SK-N-MC (cell line): ENCODE measurements at regions not wholly inside any gene's neighbourhood (a gene's known extent, or its start where the extent isn't known, plus 50 kb on each side); places are given as distances from the start of the nearest gene placed in this dataset.

ENCODE experiments used
- EZH2 ChIP-seq: fragments of 200-600 bp; sonication (generic); IDR thresholded peaks from one replicate; pipeline ENCODE4 v1.6.1; 2017; ENCODE audit warnings: antibody characterized with exemption
- POLR2AphosphoS5 ChIP-seq: IDR thresholded peaks from 2 replicates; pipeline ENCODE4 v1.6.1; 2012; ENCODE audit warnings: mild to moderate bottlenecking, low read depth, low read length, borderline replicate concordance

DNA sequence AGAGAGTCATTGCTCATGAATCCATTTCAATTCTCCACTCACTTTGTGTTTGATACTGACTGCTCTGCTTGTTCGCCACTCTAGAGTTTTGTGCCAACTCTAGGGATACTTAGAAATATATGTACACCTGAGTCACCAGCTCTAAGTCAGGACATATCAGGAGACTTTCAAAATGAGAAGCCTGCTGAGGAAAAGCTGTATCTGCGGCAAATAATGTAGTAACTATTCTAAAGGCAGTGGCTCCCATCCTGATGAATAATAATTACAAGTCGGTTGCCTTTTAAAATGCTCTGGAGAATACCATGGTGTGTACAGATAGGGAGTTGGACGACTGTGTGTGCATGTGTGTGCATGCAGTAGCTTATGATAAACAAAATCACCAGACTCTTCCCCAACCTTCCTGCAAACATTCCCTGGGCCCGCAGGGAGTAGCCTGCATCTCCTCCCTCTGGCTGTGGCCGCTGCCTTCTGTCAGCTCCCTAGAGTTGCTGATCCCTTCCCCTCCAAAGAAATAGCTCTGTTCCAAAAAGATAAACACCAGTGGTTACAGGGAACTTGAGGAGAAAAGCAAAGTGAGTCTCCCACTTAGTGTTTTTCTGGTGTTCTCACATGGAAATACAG, 346.3 kb upstream of the UMPS start:
- TF ChIP-seq POLR2AphosphoS5 (no peak), EZH2 (no peak)
